CD4-positive, alpha-beta T cell treated with Interleukin-4 for 4 hours (primary cell): ENCODE measurements at regions not wholly inside any gene's neighbourhood (a gene's known extent, or its start where the extent isn't known, plus 50 kb on each side); places are given as distances from the start of the nearest gene placed in this dataset.
"Not testable (repeated sequence)": the region's sequence is repeated elsewhere in the genome, so short reads cannot be mapped to it uniquely, and the experiment has no call there.

Experiments used
- DNase-seq: peaks from one replicate; pipeline ENCODE4 v3.0.0-alpha.2; 2020

GRCh38 chr9:80498001-80498555 is 926.3 kb downstream of the TLE4 start:
- DNase-seq = no peak

GRCh38 chr9:80496901-80497556 is 925.3 kb downstream of the TLE4 start:
- DNase-seq = no peak

GRCh38 chr9:80493258-80493657 is 921.5 kb downstream of the TLE4 start:
- no peak for DNase-seq

- DNase-seq = no peak
These were observed 920.5 kb downstream of the TLE4 start for GRCh38 chr9:80492221-80492620.

GRCh38 chr9:80491086-80491696 is 919.4 kb downstream of the TLE4 start:
- no peak for DNase-seq

- DNase-seq = no peak
These were observed 917.6 kb downstream of the TLE4 start for GRCh38 chr9:80489329-80489728.

- no peak for DNase-seq
These were observed 913.9 kb downstream of the TLE4 start for GRCh38 chr9:80485420-80486250.

GRCh38 chr9:80482251-80482650 is 910.5 kb downstream of the TLE4 start:
- not testable (repeated sequence) for DNase-seq

- DNase-seq = no peak
These were observed 895.9 kb downstream of the TLE4 start for GRCh38 chr9:80467632-80468031.

GRCh38 chr9:80465556-80465955 is 893.8 kb downstream of the TLE4 start:
- DNase-seq = no peak

- DNase-seq = no peak
These were observed 877.7 kb downstream of the TLE4 start for GRCh38 chr9:80449513-80449912.

- no peak for DNase-seq
These were observed 877.2 kb downstream of the TLE4 start for GRCh38 chr9:80448996-80449395.

- DNase-seq = no peak
These were observed 876.1 kb downstream of the TLE4 start for GRCh38 chr9:80447876-80448275.

GRCh38 chr9:80440724-80441123 is 869.0 kb downstream of the TLE4 start:
- no peak for DNase-seq

GRCh38 chr9:80437825-80438224 is 866.1 kb downstream of the TLE4 start:
- no peak for DNase-seq

GRCh38 chr9:80437091-80437640 is 865.4 kb downstream of the TLE4 start:
- DNase-seq = no peak

- no peak for DNase-seq
These were observed 863.8 kb downstream of the TLE4 start for GRCh38 chr9:80435591-80435990.

GRCh38 chr9:80426992-80427391 is 855.2 kb downstream of the TLE4 start:
- DNase-seq = no peak

GRCh38 chr9:80417211-80417773 is 845.5 kb downstream of the TLE4 start:
- no peak for DNase-seq

GRCh38 chr9:80410106-80410505 is 838.3 kb downstream of the TLE4 start:
- DNase-seq = no peak

- DNase-seq = no peak
These were observed 835.5 kb downstream of the TLE4 start for GRCh38 chr9:80407220-80407619.

GRCh38 chr9:80401243-80401642 is 829.5 kb downstream of the TLE4 start:
- no peak for DNase-seq

GRCh38 chr9:80400624-80401230 is 829.0 kb downstream of the TLE4 start:
- DNase-seq = no peak
